Motor neuron (in vitro differentiated cells): ENCODE measurements at regions not wholly inside any gene's neighbourhood (a gene's known extent, or its start where the extent isn't known, plus 50 kb on each side); places are given as distances from the start of the nearest gene placed in this dataset.

Experiments
- ATAC-seq, 8 experiments: fragments of 200-7000 bp; cut with Tn5 transposase; replicated peaks in 6 of 8; 2 replicates each; pipeline ENCODE4 v1.8.0; 2021; ENCODE audit warnings: mild to moderate bottlenecking in 8 of 8, moderate library complexity in 8 of 8
- H3K27ac ChIP-seq, 2 donors: fragments of 250-450 bp; sonication (Bioruptor Pico); 2 replicates each; pipeline ENCODE4 v1.9.0; 2021; ENCODE audit warnings: antibody characterized with exemption in 2 of 2, mild to moderate bottlenecking in 2 of 2, moderate library complexity in 1 of 2
- H3K4me1 ChIP-seq, 2 donors: fragments of 250-450 bp; sonication (Bioruptor Pico); replicated peaks in 1 of 2; 2 replicates each; pipeline ENCODE4 v1.6.1; 2021; ENCODE audit warnings: antibody characterized with exemption in 2 of 2, mild to moderate bottlenecking in 2 of 2, moderate library complexity in 1 of 2
- H3K4me3 ChIP-seq, 5 donors: fragments of 250-450 bp; sonication (Bioruptor Pico); 2 replicates each; pipeline ENCODE4 v1.9.0; 2021; ENCODE audit warnings: antibody characterized with exemption in 5 of 5, mild to moderate bottlenecking in 5 of 5, moderate library complexity in 4 of 5
- WGBS, 10 experiments: fragments of 450-650 bp; shearing (Covaris generic); methylation state at CpG; one replicate each; pipeline ENCODE4 v1.0.0; 2022; 5-methylcytosine and 5-hydroxymethylcytosine counted together
- in situ Hi-C, 9 experiments: fragments of 400-800 bp; cut with MboI; loops; one replicate each; pipeline ENCODE4 v1.15.0; 2021; ENCODE audit warnings: low sequenced_read_pairs in 9 of 9, low pct_unique_long_range_greater_than_20kb in 2 of 9; ENCODE audit not compliant: unreplicated experiment in 9 of 9

GRCh38 chr1:228900099-228900885 lies 165.0 kb downstream of the RHOU start:
- 0 to 88% (median 31%) methylated on average over 1 to 14 of the region's 17 CpGs; no CpG with 5 or more reads in 1 of the 10 experiments for WGBS, 10 experiments
- Histone ChIP-seq H3K4me1 (peaks cover 37 to 40% of the 10 kb centered on the region in 2 donors), H3K27ac (peak overlapping the region; percentile 78 to 80), H3K4me3 (no peak overlapping the region)
- in situ Hi-C loops, result loop anchor here in 1 of 9 experiments (25.0 kb wide), 1 partner anchor 88 kb away; no protein-coding TSS in a partner anchor
- ATAC-seq, result peak in 7 of 8 experiments; percentile 11 to 96 (median 92)

- Histone ChIP-seq H3K27ac (peak overlapping the region; percentile 78 to 80), H3K4me3 (no peak overlapping the region), H3K4me1 (peaks cover 39 to 40% of the 10 kb centered on the region in 2 donors)
- WGBS, 10 experiments, result 30 to 100% (median 89%) methylated on average over 1 to 5 of the region's 6 CpGs; no CpG with 5 or more reads in 2 of the 10 experiments
- ATAC-seq, result no peak
- in situ Hi-C loops, result loop anchor here in 1 of 9 experiments (25.0 kb wide), 1 partner anchor 89 kb away; no protein-coding TSS in a partner anchor
Observed at GRCh38 chr1:228900886-228901392, 165.7 kb downstream of the RHOU start.

- H3K4me3 ChIP-seq, result no peak overlapping the region
- peaks cover 39 to 40% of the 10 kb centered on the region in 2 donors for H3K4me1 ChIP-seq
- in situ Hi-C loops, result loop anchor here in 1 of 9 experiments (25.0 kb wide), 1 partner anchor 90 kb away; no protein-coding TSS in a partner anchor
- no peak for ATAC-seq
- 54 to 100% (median 80%) methylated on average over 1 to 4 of the region's 5 CpGs; no CpG with 5 or more reads in 4 of the 10 experiments for WGBS, 10 experiments
- no peak overlapping the region for H3K27ac ChIP-seq
Observed at GRCh38 chr1:228901936-228902681, 166.8 kb downstream of the RHOU start.

- H3K4me3 ChIP-seq, result no peak overlapping the region
- ATAC-seq, result peak in 6 of 8 experiments; percentile 7 to 92 (median 75)
- peaks cover 39 to 40% of the 10 kb centered on the region in 2 donors for H3K4me1 ChIP-seq
- WGBS, 10 experiments, result 38 to 100% (median 92%) methylated on average over 3 to 13 of the region's 13 CpGs
- in situ Hi-C loops, result loop anchor here in 1 of 9 experiments (25.0 kb wide), 1 partner anchor 91 kb away; no protein-coding TSS in a partner anchor
- H3K27ac ChIP-seq, result no peak overlapping the region
Observed at GRCh38 chr1:228902781-228903433, 167.6 kb downstream of the RHOU start.

- Histone ChIP-seq H3K4me3 (no peak overlapping the region), H3K27ac (no peak overlapping the region), H3K4me1 (peaks cover 39% of the 10 kb centered on the region in 2 donors)
- in situ Hi-C loops, result loop anchor here in 1 of 9 experiments (25.0 kb wide), 1 partner anchor 91 kb away; no protein-coding TSS in a partner anchor
- WGBS, 10 experiments, result 40 to 92% (median 72%) methylated on average over 1 to 9 of the region's 9 CpGs; no CpG with 5 or more reads in 1 of the 10 experiments
- ATAC-seq, result no peak
Observed at GRCh38 chr1:228903434-228904071, 168.3 kb downstream of the RHOU start.

GRCh38 chr1:228904222-228904621 lies 168.9 kb downstream of the RHOU start:
- Histone ChIP-seq H3K4me3 (no peak overlapping the region), H3K4me1 (peaks cover 32 to 36% of the 10 kb centered on the region in 2 donors), H3K27ac (no peak overlapping the region)
- 88 to 100% (median 96%) methylated on average over 1 to 4 of the region's 4 CpGs; no CpG with 5 or more reads in 5 of the 10 experiments for WGBS, 10 experiments
- in situ Hi-C loops, result loop anchor here in 1 of 9 experiments (25.0 kb wide), 1 partner anchor 92 kb away; no protein-coding TSS in a partner anchor
- ATAC-seq, result no peak

- 24 to 100% (median 90%) methylated on average over 1 to 2 of the region's 2 CpGs; no CpG with 5 or more reads in 5 of the 10 experiments for WGBS, 10 experiments
- peak in 1 of 8 experiments; percentile 74 for ATAC-seq
- Histone ChIP-seq H3K4me3 (no peak overlapping the region), H3K27ac (no peak overlapping the region), H3K4me1 (peaks cover 21 to 22% of the 10 kb centered on the region in 2 donors)
- in situ Hi-C loops, result loop anchor here in 1 of 9 experiments (25.0 kb wide), 1 partner anchor 93 kb away; no protein-coding TSS in a partner anchor
Observed at GRCh38 chr1:228905701-228906101, 170.4 kb downstream of the RHOU start.

- ATAC-seq, result peak in 1 of 8 experiments; percentile 8
- WGBS, 10 experiments, result 66 to 100% (median 98%) methylated on average over 1 to 10 of the region's 10 CpGs
- no peak overlapping the region for H3K4me3 ChIP-seq
- H3K4me1 ChIP-seq, result peaks cover 21 to 22% of the 10 kb centered on the region in 2 donors
- H3K27ac ChIP-seq, result no peak overlapping the region
- in situ Hi-C loops, result loop anchor here in 1 of 9 experiments (25.0 kb wide), 1 partner anchor 94 kb away; no protein-coding TSS in a partner anchor
Observed at GRCh38 chr1:228906223-228906860, 171.1 kb downstream of the RHOU start.

- H3K4me1 ChIP-seq, result peaks cover 41 to 44% of the 10 kb centered on the region in 2 donors
- 0 to 100% (median 10%) methylated on average over 1 to 12 of the region's 14 CpGs; no CpG with 5 or more reads in 1 of the 10 experiments for WGBS, 10 experiments
- peak in 5 of 8 experiments; percentile 69 to 86 (median 75) for ATAC-seq
- in situ Hi-C loops, result loop anchor here in 1 of 9 experiments (25.0 kb wide), 1 partner anchor 99 kb away; no protein-coding TSS in a partner anchor
- no peak overlapping the region for H3K4me3 ChIP-seq
- peak overlapping the region; percentile 88 to 92 for H3K27ac ChIP-seq
Observed at GRCh38 chr1:228911225-228912210, 176.2 kb downstream of the RHOU start.

GRCh38 chr1:228913626-228914414 lies 178.5 kb downstream of the RHOU start:
- Histone ChIP-seq H3K27ac (peak overlapping the region; percentile 82 to 91), H3K4me3 (no peak overlapping the region), H3K4me1 (peaks cover 57 to 62% of the 10 kb centered on the region in 2 donors)
- in situ Hi-C loops, result loop anchor here in 1 of 9 experiments (25.0 kb wide), 1 partner anchor 102 kb away; no protein-coding TSS in a partner anchor
- WGBS, 10 experiments, result 0 to 88% (median 10%) methylated on average over 1 to 6 of the region's 8 CpGs
- peak; percentile 30 to 88 (median 78) for ATAC-seq
